ENCODE measurements at regions not wholly inside any gene's neighbourhood (a gene's known extent, or its start where the extent isn't known, plus 50 kb on each side); places are given as distances from the start of the nearest gene placed in this dataset.

GRCh38 chr4:129429581-129430320 lies 333.8 kb downstream of the C4orf33 start:
- DNase-seq = no peak

GRCh38 chr4:129437347-129437746 lies 341.4 kb downstream of the C4orf33 start:
- no peak for DNase-seq

- DNase-seq = no peak
Measured at GRCh38 chr4:129438456-129438981, 342.6 kb downstream of the C4orf33 start.

GRCh38 chr4:129446074-129446473 lies 350.1 kb downstream of the C4orf33 start:
- no peak for DNase-seq

- DNase-seq = no peak
Measured at GRCh38 chr4:129453524-129454200, 357.7 kb downstream of the C4orf33 start.

- no peak for DNase-seq
Measured at GRCh38 chr4:129455482-129455881, 359.5 kb downstream of the C4orf33 start.

GRCh38 chr4:129468624-129469023 lies 372.7 kb downstream of the C4orf33 start:
- DNase-seq = no peak

GRCh38 chr4:129474698-129475097 lies 378.7 kb downstream of the C4orf33 start:
- DNase-seq = no peak

GRCh38 chr4:129481107-129481506 lies 385.2 kb downstream of the C4orf33 start:
- DNase-seq = no peak

- no peak for DNase-seq
Measured at GRCh38 chr4:129488427-129488826, 392.5 kb downstream of the C4orf33 start.

GRCh38 chr4:129490516-129490915 lies 394.6 kb downstream of the C4orf33 start:
- DNase-seq = no peak

- no peak for DNase-seq
Measured at GRCh38 chr4:129498626-129499025, 402.7 kb downstream of the C4orf33 start.

- no peak for DNase-seq
Measured at GRCh38 chr4:129514852-129515251, 418.9 kb downstream of the C4orf33 start.

- no peak for DNase-seq
Measured at GRCh38 chr4:129515356-129515755, 419.4 kb downstream of the C4orf33 start.

- peak; percentile 66 for DNase-seq
Measured at GRCh38 chr4:129526812-129527211, 430.9 kb downstream of the C4orf33 start.

- no peak for DNase-seq
Measured at GRCh38 chr4:129531253-129531652, 435.3 kb downstream of the C4orf33 start.

- DNase-seq = peak; percentile 99
Measured at GRCh38 chr4:129532573-129532972, 436.6 kb downstream of the C4orf33 start.

GRCh38 chr4:129543299-129543698 lies 447.3 kb downstream of the C4orf33 start:
- DNase-seq = no peak

- DNase-seq = no peak
Measured at GRCh38 chr4:129545599-129546278, 449.8 kb downstream of the C4orf33 start.

- DNase-seq = no peak
Measured at GRCh38 chr4:129546531-129546930, 450.6 kb downstream of the C4orf33 start.

GRCh38 chr4:129550281-129550785 lies 454.4 kb downstream of the C4orf33 start:
- no peak for DNase-seq

GRCh38 chr4:129561280-129561679 lies 465.3 kb downstream of the C4orf33 start:
- DNase-seq = no peak

- DNase-seq = peak; percentile 32
Measured at GRCh38 chr4:129561886-129562671, 466.1 kb downstream of the C4orf33 start.

Measured in MV-4-11 (cell line).